Small intestine (tissue), 7 donors: ENCODE measurements at regions not wholly inside any gene's neighbourhood (a gene's known extent, or its start where the extent isn't known, plus 50 kb on each side); places are given as distances from the start of the nearest gene placed in this dataset.

ENCODE experiments used
- DNase-seq, 2 donors: peaks; one replicate each; pipeline versions ENCODE4 v3.0.0 to v3.0.0-alpha.2; 2013
- FAIRE-seq: peaks from 2 replicates; lab custom pipeline; 2012; peaks lifted over from hg19 to GRCh38; lab: Jason Lieb, UNC
- H3K27ac ChIP-seq, 3 donors: one replicate each; pipeline ENCODE4 v1.5.1; 2013; ENCODE audit warnings: low read length in 2 of 3, mild to moderate bottlenecking in 2 of 3, control low read depth in 1 of 3, inconsistent platforms in 1 of 3, low read depth in 1 of 3, moderate library complexity in 1 of 3
- H3K27me3 ChIP-seq, 3 donors: one replicate each; pipeline ENCODE4 v1.6.1; 2013; ENCODE audit warnings: low read length in 3 of 3, inconsistent platforms in 1 of 3; ENCODE audit not compliant: control insufficient read depth in 3 of 3, insufficient read depth in 3 of 3
- H3K36me3 ChIP-seq, 3 donors: one replicate each; pipeline ENCODE4 v1.6.1; 2013; ENCODE audit warnings: low read length in 3 of 3, inconsistent platforms in 1 of 3, low read depth in 1 of 3, mild to moderate bottlenecking in 1 of 3, moderate library complexity in 1 of 3; ENCODE audit not compliant: control insufficient read depth in 3 of 3, insufficient read depth in 2 of 3
- H3K4me1 ChIP-seq, 3 donors: one replicate each; pipeline ENCODE4 v1.6.1; 2013; ENCODE audit warnings: low read length in 2 of 3, inconsistent platforms in 1 of 3, low read depth in 1 of 3, mild to moderate bottlenecking in 1 of 3, moderate library complexity in 1 of 3; ENCODE audit not compliant: control insufficient read depth in 3 of 3, insufficient read depth in 2 of 3
- H3K4me3 ChIP-seq, 3 donors: one replicate each; pipeline ENCODE4 v1.5.1; 2013; ENCODE audit warnings: low read length in 3 of 3, control low read depth in 1 of 3, inconsistent platforms in 1 of 3, low read depth in 1 of 3, mild to moderate bottlenecking in 1 of 3, moderate library complexity in 1 of 3
- H3K9me3 ChIP-seq, 2 donors: one replicate each; pipeline ENCODE4 v1.6.1; 2013; ENCODE audit warnings: low read depth in 1 of 2, low read length in 1 of 2; ENCODE audit not compliant: control insufficient read depth in 2 of 2, insufficient read depth in 1 of 2
- WGBS, 3 donors: extraction: QIAGEN DNeasy Blood & Tissue Kit; methylation state at CpG; one replicate each; pipeline ENCODE4 v1.1.7; 2013; 5-methylcytosine and 5-hydroxymethylcytosine counted together
- donor health status: healthy with polysubstance abuse.
- donor health status: control.
- donor health status: control.
- donor health status: Bipolar disorder and iron deficiency.
- donor health status: healthy.

GRCh38 chr10:114767101-114767985, 54.2 kb upstream of the FHIP2A start:
- Histone ChIP-seq H3K4me1 (peaks cover 0 to 3% (median 0%) of the 10 kb centered on the region in 3 donors), H3K9me3 (no peaks in the 10 kb centered on the region), H3K36me3 (peaks cover 0 to 2% (median 0%) of the 10 kb centered on the region in 3 donors), H3K4me3 (peak overlapping the region; percentile 54 to 62 (median 60)), H3K27ac (peak overlapping the region; percentile 34 to 66 (median 63)), H3K27me3 (peaks cover 0 to 3% (median 1%) of the 10 kb centered on the region in 3 donors)
- no peak for FAIRE-seq
- WGBS, 3 donors = 4 to 9% (median 9%) methylated on average over 24 to 33 of the region's 33 CpGs
- peak; percentile 59 to 62 for DNase-seq

GRCh38 chr10:114767986-114768821, 53.4 kb upstream of the FHIP2A start:
- Histone ChIP-seq H3K9me3 (no peaks in the 10 kb centered on the region), H3K27me3 (peaks cover 0 to 3% (median 1%) of the 10 kb centered on the region in 3 donors), H3K36me3 (peaks cover 0 to 2% (median 0%) of the 10 kb centered on the region in 3 donors), H3K27ac (peak overlapping the region; percentile 58 to 66 (median 63)), H3K4me3 (peak overlapping the region; percentile 54 to 62 (median 60)), H3K4me1 (peaks cover 0 to 3% (median 0%) of the 10 kb centered on the region in 3 donors)
- WGBS, 3 donors = 3 to 7% (median 3%) methylated on average over 47 to 85 of the region's 85 CpGs
- FAIRE-seq (no peak), DNase-seq (peak; percentile 31 to 60)

- FAIRE-seq (no peak), DNase-seq (no peak)
- no peaks in the 10 kb centered on the region for H3K9me3 ChIP-seq
- peaks cover 0 to 7% (median 1%) of the 10 kb centered on the region in 3 donors for H3K27me3 ChIP-seq
- H3K4me1 ChIP-seq = peaks cover 0 to 3% (median 0%) of the 10 kb centered on the region in 3 donors
- H3K27ac ChIP-seq = no peak overlapping the region
- H3K4me3 ChIP-seq = no peak overlapping the region
- H3K36me3 ChIP-seq = no peaks in the 10 kb centered on the region
Measured at GRCh38 chr10:114770009-114770408, 51.6 kb upstream of the FHIP2A start.

- 84 to 96% (median 89%) methylated on average over 1 of the region's 1 CpG for WGBS, 3 donors
- H3K4me3 ChIP-seq = no peak overlapping the region
- H3K27ac ChIP-seq = no peak overlapping the region
- FAIRE-seq (no peak), DNase-seq (no peak)
- H3K27me3 ChIP-seq = peaks cover 0 to 7% (median 1%) of the 10 kb centered on the region in 3 donors
- H3K9me3 ChIP-seq = no peaks in the 10 kb centered on the region
- H3K36me3 ChIP-seq = no peaks in the 10 kb centered on the region
- H3K4me1 ChIP-seq = peaks cover 0 to 3% (median 0%) of the 10 kb centered on the region in 3 donors
Measured at GRCh38 chr10:114771157-114771556, 50.4 kb upstream of the FHIP2A start.

GRCh38 chr10:114771749-114772148, 49.8 kb upstream of the FHIP2A start:
- DNase-seq (no peak), FAIRE-seq (no peak)
- Histone ChIP-seq H3K27me3 (peaks cover 0 to 7% (median 1%) of the 10 kb centered on the region in 3 donors), H3K36me3 (no peaks in the 10 kb centered on the region), H3K4me3 (no peak overlapping the region), H3K9me3 (no peaks in the 10 kb centered on the region), H3K27ac (no peak overlapping the region), H3K4me1 (peaks cover 0 to 3% (median 0%) of the 10 kb centered on the region in 3 donors)
